C4-2B (cell line): ENCODE measurements at regions not wholly inside any gene's neighbourhood (a gene's known extent, or its start where the extent isn't known, plus 50 kb on each side); places are given as distances from the start of the nearest gene placed in this dataset.

Experiments
- H3K27ac ChIP-seq: fragments of 450-650 bp; 2 replicates; pipeline ENCODE4 v1.5.1; 2017
- ZFX ChIP-seq: fragments of 450-650 bp; IDR thresholded peaks from 2 replicates; pipeline ENCODE4 v1.6.1; 2017
- TF ChIP-seq, protein P1 (sequence below): fragments of 450-650 bp; conservative IDR thresholded peaks from 2 replicates; pipeline ENCODE4 v1.5.1; 2017; ENCODE audit warnings: mild to moderate bottlenecking

GRCh38 chr18:56067969-56068671 lies 480.1 kb upstream of the TCF4 start:
- no peak overlapping the region for H3K27ac ChIP-seq
- TF ChIP-seq ZFX: no peak
- TF ChIP-seq, protein P1, sequence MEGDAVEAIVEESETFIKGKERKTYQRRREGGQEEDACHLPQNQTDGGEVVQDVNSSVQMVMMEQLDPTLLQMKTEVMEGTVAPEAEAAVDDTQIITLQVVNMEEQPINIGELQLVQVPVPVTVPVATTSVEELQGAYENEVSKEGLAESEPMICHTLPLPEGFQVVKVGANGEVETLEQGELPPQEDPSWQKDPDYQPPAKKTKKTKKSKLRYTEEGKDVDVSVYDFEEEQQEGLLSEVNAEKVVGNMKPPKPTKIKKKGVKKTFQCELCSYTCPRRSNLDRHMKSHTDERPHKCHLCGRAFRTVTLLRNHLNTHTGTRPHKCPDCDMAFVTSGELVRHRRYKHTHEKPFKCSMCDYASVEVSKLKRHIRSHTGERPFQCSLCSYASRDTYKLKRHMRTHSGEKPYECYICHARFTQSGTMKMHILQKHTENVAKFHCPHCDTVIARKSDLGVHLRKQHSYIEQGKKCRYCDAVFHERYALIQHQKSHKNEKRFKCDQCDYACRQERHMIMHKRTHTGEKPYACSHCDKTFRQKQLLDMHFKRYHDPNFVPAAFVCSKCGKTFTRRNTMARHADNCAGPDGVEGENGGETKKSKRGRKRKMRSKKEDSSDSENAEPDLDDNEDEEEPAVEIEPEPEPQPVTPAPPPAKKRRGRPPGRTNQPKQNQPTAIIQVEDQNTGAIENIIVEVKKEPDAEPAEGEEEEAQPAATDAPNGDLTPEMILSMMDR: no peak

DNA sequence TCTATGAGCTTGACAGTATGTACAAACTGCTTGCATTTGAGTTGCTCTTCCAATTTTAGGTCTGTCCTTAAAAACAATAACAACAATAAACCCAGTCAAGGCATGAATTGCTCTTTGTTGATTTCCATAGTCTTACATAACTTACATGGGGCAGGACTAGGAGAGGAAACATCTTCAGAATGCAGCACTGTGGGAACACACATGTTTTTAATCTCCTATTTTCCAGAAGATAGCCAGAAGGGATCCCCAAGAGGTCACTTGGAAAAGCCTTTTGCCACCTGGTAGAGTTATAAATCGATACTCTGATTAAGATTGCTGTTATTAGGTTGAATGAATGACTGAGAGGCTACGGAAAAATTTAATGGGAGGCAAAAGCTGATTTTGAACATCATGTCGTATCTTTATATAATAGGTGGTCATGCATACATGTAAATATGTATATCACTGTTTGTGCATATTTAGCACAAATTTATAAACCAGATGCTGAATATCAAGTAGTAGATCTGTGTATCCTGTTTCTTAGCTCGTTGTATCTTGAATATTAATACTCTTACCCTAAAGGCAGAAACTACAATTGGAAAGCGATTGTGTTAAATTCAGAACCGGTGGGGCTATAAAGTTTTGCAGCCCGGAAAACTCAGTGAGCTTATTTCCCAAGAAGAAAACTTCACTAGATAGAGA lies 479.4 kb upstream of the TCF4 start:
- no peak for TF ChIP-seq ZFX
- TF ChIP-seq, protein P1: no peak
- H3K27ac ChIP-seq: no peak overlapping the region

DNA sequence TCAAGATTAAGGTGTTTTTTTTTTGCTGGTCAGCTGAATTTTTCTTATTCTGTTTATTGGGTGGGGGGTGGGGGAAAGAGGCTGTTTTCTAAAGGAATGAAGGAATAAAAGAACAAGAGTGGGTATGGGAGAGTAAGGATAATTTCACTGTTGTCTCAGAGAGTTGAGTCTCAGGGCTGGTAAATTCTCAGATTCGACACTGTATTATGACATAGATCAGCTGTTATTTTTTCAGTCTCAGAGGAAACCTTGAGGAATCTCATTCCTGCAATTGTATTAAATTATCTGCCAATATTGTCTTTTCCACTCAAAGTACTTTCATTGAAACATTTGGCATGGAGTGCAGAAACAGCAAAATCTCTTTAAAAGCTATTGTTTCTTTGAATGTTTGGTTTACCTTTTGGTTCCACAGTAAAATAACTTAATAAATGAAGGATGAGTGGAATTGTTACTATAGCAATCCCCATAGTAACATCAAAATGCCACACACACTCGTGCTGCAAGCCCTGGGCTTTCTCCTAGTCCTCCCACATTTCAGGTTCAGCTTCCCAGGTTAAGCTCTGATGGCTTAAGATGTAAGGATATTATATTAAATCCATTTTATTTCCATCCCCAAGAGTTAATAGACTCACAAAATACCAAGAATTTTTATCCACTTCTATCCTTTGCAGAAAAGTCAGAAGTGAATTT lies 478.7 kb upstream of the TCF4 start:
- no peak overlapping the region for H3K27ac ChIP-seq
- no peak for TF ChIP-seq ZFX
- TF ChIP-seq, protein P1: no peak

GRCh38 chr18:56065086-56065485 lies 477.1 kb upstream of the TCF4 start:
- H3K27ac ChIP-seq: no peak overlapping the region
- no peak for TF ChIP-seq ZFX
- TF ChIP-seq, protein P1: no peak

- H3K27ac ChIP-seq: no peak overlapping the region
- TF ChIP-seq, protein P1: no peak
- no peak for TF ChIP-seq ZFX
These were observed 474.9 kb upstream of the TCF4 start for GRCh38 chr18:56062931-56063330.

- TF ChIP-seq, protein P1: no peak
- no peak for TF ChIP-seq ZFX
- no peak overlapping the region for H3K27ac ChIP-seq
These were observed 473.1 kb upstream of the TCF4 start for GRCh38 chr18:56060967-56061541.

GRCh38 chr18:56052202-56052601 lies 464.2 kb upstream of the TCF4 start:
- TF ChIP-seq, protein P1: no peak
- no peak for TF ChIP-seq ZFX
- H3K27ac ChIP-seq: no peak overlapping the region
